GM23338 (cell line): ENCODE measurements at regions not wholly inside any gene's neighbourhood (a gene's known extent, or its start where the extent isn't known, plus 50 kb on each side); places are given as distances from the start of the nearest gene placed in this dataset.

ENCODE experiments used
- CTCF ChIP-seq, 2 experiments: fragments of 200-600 bp in 1 of 2; sonication (generic) in 1 of 2; conservative IDR thresholded peaks; 2 replicates each; pipeline versions ENCODE4 v1.5.1 to v1.6.1; 2016 to 2017; ENCODE audit warnings: antibody characterized with exemption in 2 of 2, low read depth in 2 of 2, mild to moderate bottlenecking in 2 of 2, moderate library complexity in 1 of 2
- EZH2 ChIP-seq: fragments of 200-600 bp; sonication (generic); IDR thresholded peaks from one replicate; pipeline ENCODE4 v1.8.0; 2017; ENCODE audit warnings: antibody characterized with exemption, mild to moderate bottlenecking, low read depth; ENCODE audit not compliant: unreplicated experiment
- POLR2AphosphoS5 ChIP-seq: IDR thresholded peaks from 2 replicates; pipeline ENCODE4 v1.6.1; 2016; ENCODE audit warnings: antibody characterized with exemption, low read depth
- REST ChIP-seq: IDR thresholded peaks from one replicate; pipeline ENCODE4 v1.6.1; 2018; ENCODE audit warnings: antibody characterized with exemption; ENCODE audit not compliant: unreplicated experiment
- STAT1 ChIP-seq: IDR thresholded peaks from one replicate; pipeline ENCODE4 v1.6.1; 2016; ENCODE audit warnings: antibody characterized with exemption; ENCODE audit not compliant: unreplicated experiment

- TF ChIP-seq CTCF (conservative IDR thresholded peaks at IDR 0.05; ENCODE audit: low read depth in 2 of 2) = no peak
- TF ChIP-seq EZH2 = no peak
- TF ChIP-seq STAT1 = no peak
- no peak for TF ChIP-seq REST
- no peak for TF ChIP-seq POLR2AphosphoS5
Measured at GRCh38 chr12:113744802-113745395, 221.2 kb downstream of the RBM19 start.
